Ascending aorta (tissue), 2 donors: ENCODE measurements at regions not wholly inside any gene's neighbourhood (a gene's known extent, or its start where the extent isn't known, plus 50 kb on each side); places are given as distances from the start of the nearest gene placed in this dataset.

ENCODE experiments used
- DNase-seq, 2 donors: peaks; one replicate each; pipeline ENCODE4 v3.0.0-alpha.2; 2019; ENCODE audit warnings: low spot score in 2 of 2
- H3K27ac ChIP-seq, 2 donors: fragments of 200-600 bp; sonication (generic); one replicate each; pipeline ENCODE4 v1.5.1; 2016 to 2017; ENCODE audit warnings: mild to moderate bottlenecking in 1 of 2
- H3K27me3 ChIP-seq: fragments of 200-600 bp; sonication (generic); one replicate; pipeline ENCODE4 v1.5.1; 2017
- H3K36me3 ChIP-seq, 2 donors: fragments of 200-600 bp; sonication (generic); one replicate each; pipeline ENCODE4 v1.5.1; 2016
- H3K4me1 ChIP-seq, 2 donors: fragments of 200-600 bp; sonication (generic); one replicate each; pipeline ENCODE4 v1.5.1; 2016 to 2017; ENCODE audit warnings: mild to moderate bottlenecking in 1 of 2
- H3K4me3 ChIP-seq, 2 donors: fragments of 200-600 bp; sonication (generic); one replicate each; pipeline ENCODE4 v1.5.1; 2016 to 2017; ENCODE audit warnings: mild to moderate bottlenecking in 1 of 2
- H3K9me3 ChIP-seq, 2 donors: fragments of 200-600 bp; sonication (generic); one replicate each; pipeline ENCODE4 v1.5.1; 2016
- CTCF ChIP-seq, 3 experiments: fragments of 200-600 bp in 2 of 3; fragments of 450-650 bp in 1 of 3; sonication (generic) in 2 of 3; IDR thresholded peaks; one replicate each; pipeline ENCODE4 v1.5.1; 2016 to 2019; ENCODE audit warnings: antibody characterized with exemption in 3 of 3, mild to moderate bottlenecking in 1 of 3, moderate library complexity in 1 of 3
- intact Hi-C: fragments of 100-400 bp; cut with DNase I; formaldehyde crosslinking; loops from one replicate; pipeline ENCODE4 v1.15.1; 2023

- Histone ChIP-seq H3K27me3 (no peaks in the 10 kb centered on the region), H3K36me3 (no peaks in the 10 kb centered on the region), H3K4me1 (no peaks in the 10 kb centered on the region), H3K4me3 (no peak overlapping the region), H3K27ac (no peak overlapping the region), H3K9me3 (peaks cover 0 to 6% of the 10 kb centered on the region in 2 donors)
- peak in 1 of 2 donors; percentile 16 for DNase-seq
- intact Hi-C loops = no loop called here
- no peak for TF ChIP-seq CTCF (IDR thresholded peaks at IDR 0.05)
Observed at GRCh38 chr22:47367107-47367690, 604.7 kb downstream of the TBC1D22A start.

GRCh38 chr22:47366026-47366767 lies 603.7 kb downstream of the TBC1D22A start:
- Histone ChIP-seq H3K27me3 (no peaks in the 10 kb centered on the region), H3K4me1 (no peaks in the 10 kb centered on the region), H3K27ac (no peak overlapping the region), H3K36me3 (no peaks in the 10 kb centered on the region), H3K4me3 (no peak overlapping the region), H3K9me3 (peaks cover 0 to 11% of the 10 kb centered on the region in 2 donors)
- no peak for TF ChIP-seq CTCF (IDR thresholded peaks at IDR 0.05)
- intact Hi-C loops = no loop called here
- DNase-seq = no peak

GRCh38 chr22:47361247-47361646 lies 598.8 kb downstream of the TBC1D22A start:
- Histone ChIP-seq H3K4me1 (no peaks in the 10 kb centered on the region), H3K4me3 (no peak overlapping the region), H3K9me3 (peaks cover 0 to 11% of the 10 kb centered on the region in 2 donors), H3K27me3 (no peaks in the 10 kb centered on the region), H3K27ac (no peak overlapping the region), H3K36me3 (no peaks in the 10 kb centered on the region)
- TF ChIP-seq CTCF (IDR thresholded peaks at IDR 0.05) = no peak
- DNase-seq = no peak
- intact Hi-C loops = no loop called here

- Histone ChIP-seq H3K4me3 (no peak overlapping the region), H3K27ac (no peak overlapping the region), H3K4me1 (no peaks in the 10 kb centered on the region), H3K36me3 (no peaks in the 10 kb centered on the region), H3K9me3 (peaks cover 0 to 7% of the 10 kb centered on the region in 2 donors), H3K27me3 (no peaks in the 10 kb centered on the region)
- no peak for TF ChIP-seq CTCF (IDR thresholded peaks at IDR 0.05)
- no peak for DNase-seq
- intact Hi-C loops = no loop called here
Observed at GRCh38 chr22:47357493-47357892, 595.0 kb downstream of the TBC1D22A start.

- no peak for TF ChIP-seq CTCF (IDR thresholded peaks at IDR 0.05)
- Histone ChIP-seq H3K4me1 (no peaks in the 10 kb centered on the region), H3K27me3 (no peaks in the 10 kb centered on the region), H3K36me3 (no peaks in the 10 kb centered on the region), H3K4me3 (no peak overlapping the region), H3K9me3 (peaks cover 0 to 4% of the 10 kb centered on the region in 2 donors), H3K27ac (no peak overlapping the region)
- intact Hi-C loops = no loop called here
- DNase-seq = no peak
Observed at GRCh38 chr22:47357086-47357485, 594.6 kb downstream of the TBC1D22A start.
